Suprapubic skin (tissue), 3 donors: ENCODE measurements at regions not wholly inside any gene's neighbourhood (a gene's known extent, or its start where the extent isn't known, plus 50 kb on each side); places are given as distances from the start of the nearest gene placed in this dataset.
"Not testable (repeated sequence)": the region's sequence is repeated elsewhere in the genome, so short reads cannot be mapped to it uniquely, and the experiment has no call there.

Experiments used
- POLR2AphosphoS5 ChIP-seq, 3 donors: sonication (generic); formaldehyde crosslinking; IDR thresholded peaks; one replicate each; pipeline ENCODE4 v1.6.1; 2017; ENCODE audit warnings: antibody characterized with exemption in 3 of 3
- TF ChIP-seq, protein P1 (sequence below), 2 donors: fragments of 200-600 bp in 1 of 2; fragments of 450-650 bp in 1 of 2; sonication (generic) in 1 of 2; IDR thresholded peaks; one replicate each; pipeline ENCODE4 v1.5.1; 2016 to 2019; ENCODE audit warnings: antibody characterized with exemption in 2 of 2, mild to moderate bottlenecking in 1 of 2, moderate library complexity in 1 of 2

DNA sequence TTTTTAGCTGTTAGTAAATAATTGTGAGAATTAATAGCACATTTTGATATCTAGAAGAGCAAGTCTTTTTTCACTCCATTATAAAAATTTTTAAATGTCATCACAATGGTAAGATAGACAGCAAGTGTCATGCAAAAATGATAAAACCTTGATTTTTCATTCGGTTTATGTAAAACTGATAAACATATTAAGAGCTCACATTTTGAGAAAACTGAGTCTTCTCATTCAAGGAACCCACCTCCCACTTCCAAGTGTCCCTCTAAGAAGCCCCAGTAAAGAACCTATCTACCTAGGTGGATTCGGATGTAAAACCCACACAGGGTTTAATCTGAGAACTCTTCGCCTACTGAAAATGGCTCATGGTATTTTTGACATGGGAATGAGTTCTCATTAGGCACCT is 87.1 kb upstream of the CCDC180 start:
- TF ChIP-seq, protein P1, sequence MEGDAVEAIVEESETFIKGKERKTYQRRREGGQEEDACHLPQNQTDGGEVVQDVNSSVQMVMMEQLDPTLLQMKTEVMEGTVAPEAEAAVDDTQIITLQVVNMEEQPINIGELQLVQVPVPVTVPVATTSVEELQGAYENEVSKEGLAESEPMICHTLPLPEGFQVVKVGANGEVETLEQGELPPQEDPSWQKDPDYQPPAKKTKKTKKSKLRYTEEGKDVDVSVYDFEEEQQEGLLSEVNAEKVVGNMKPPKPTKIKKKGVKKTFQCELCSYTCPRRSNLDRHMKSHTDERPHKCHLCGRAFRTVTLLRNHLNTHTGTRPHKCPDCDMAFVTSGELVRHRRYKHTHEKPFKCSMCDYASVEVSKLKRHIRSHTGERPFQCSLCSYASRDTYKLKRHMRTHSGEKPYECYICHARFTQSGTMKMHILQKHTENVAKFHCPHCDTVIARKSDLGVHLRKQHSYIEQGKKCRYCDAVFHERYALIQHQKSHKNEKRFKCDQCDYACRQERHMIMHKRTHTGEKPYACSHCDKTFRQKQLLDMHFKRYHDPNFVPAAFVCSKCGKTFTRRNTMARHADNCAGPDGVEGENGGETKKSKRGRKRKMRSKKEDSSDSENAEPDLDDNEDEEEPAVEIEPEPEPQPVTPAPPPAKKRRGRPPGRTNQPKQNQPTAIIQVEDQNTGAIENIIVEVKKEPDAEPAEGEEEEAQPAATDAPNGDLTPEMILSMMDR (IDR thresholded peaks at IDR 0.05): not testable (repeated sequence)
- not testable (repeated sequence) for TF ChIP-seq POLR2AphosphoS5 (IDR thresholded peaks at IDR 0.05)
